LNCAP (cell line): ENCODE measurements at regions not wholly inside any gene's neighbourhood (a gene's known extent, or its start where the extent isn't known, plus 50 kb on each side); places are given as distances from the start of the nearest gene placed in this dataset.

Source experiments
- TF ChIP-seq, protein P1 (sequence below): fragments of 450-650 bp; IDR thresholded peaks from 2 replicates; pipeline ENCODE4 v1.5.1; 2017; ENCODE audit warnings: mild to moderate bottlenecking

DNA sequence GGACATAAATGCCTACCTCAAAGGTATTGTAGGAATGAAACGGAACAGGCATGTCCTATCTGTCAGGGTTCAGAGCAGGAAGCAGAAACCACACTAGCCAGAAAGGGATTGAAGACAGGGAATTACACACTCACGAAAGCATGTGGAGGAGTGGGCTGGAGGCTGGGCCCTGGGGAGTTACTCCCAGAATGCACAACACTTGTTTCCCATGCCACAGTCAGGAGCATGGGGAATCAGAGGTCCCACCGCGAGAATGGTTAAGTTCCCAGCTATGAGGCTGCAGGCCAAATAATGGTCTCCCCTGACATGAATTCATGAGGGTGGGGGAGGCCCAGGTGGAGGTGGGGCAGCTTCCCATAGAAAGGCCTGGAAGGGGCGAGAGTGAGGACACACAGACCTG lies 212.7 kb downstream of the HERPUD2 start:
- TF ChIP-seq, protein P1, sequence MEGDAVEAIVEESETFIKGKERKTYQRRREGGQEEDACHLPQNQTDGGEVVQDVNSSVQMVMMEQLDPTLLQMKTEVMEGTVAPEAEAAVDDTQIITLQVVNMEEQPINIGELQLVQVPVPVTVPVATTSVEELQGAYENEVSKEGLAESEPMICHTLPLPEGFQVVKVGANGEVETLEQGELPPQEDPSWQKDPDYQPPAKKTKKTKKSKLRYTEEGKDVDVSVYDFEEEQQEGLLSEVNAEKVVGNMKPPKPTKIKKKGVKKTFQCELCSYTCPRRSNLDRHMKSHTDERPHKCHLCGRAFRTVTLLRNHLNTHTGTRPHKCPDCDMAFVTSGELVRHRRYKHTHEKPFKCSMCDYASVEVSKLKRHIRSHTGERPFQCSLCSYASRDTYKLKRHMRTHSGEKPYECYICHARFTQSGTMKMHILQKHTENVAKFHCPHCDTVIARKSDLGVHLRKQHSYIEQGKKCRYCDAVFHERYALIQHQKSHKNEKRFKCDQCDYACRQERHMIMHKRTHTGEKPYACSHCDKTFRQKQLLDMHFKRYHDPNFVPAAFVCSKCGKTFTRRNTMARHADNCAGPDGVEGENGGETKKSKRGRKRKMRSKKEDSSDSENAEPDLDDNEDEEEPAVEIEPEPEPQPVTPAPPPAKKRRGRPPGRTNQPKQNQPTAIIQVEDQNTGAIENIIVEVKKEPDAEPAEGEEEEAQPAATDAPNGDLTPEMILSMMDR = no peak

DNA sequence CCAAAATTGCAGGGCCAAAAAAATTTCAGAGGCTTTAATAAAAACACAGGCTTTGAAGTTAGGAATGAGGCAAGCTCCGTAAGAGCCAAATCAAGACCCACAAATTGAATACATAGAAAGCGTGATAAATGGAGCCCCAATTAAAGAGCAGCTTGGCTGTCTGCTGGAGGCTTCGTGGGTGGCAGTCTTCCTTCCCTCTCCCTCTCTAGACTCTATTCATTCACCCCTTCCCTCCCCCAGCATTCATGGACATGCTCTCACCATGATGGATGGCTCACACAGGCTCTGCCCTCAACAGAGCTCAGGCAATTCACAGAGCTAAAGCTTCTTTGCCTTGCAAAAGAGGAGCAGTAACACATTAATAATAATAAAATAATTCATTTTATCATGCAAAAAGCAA lies 214.1 kb downstream of the HERPUD2 start:
- TF ChIP-seq, protein P1 = no peak

DNA sequence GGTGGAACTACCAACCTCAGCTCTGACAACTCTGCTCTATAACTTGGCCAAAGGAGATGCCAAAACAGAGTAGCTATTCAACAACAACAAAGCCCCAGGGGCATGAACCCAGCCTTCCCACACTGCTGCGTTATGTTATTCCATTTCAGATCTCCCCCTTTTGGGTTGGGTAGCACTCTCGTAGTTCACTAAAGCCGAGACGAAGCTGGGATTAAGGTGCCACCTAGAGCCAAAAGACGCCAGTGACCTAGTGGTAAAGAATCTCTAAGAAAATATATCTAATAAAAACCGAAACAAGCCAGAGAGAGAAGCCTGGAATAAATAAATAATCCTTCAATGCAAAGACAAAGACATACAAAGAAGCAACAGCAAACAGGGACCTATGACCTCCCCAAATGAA lies 217.3 kb downstream of the HERPUD2 start:
- TF ChIP-seq, protein P1 = no peak

DNA sequence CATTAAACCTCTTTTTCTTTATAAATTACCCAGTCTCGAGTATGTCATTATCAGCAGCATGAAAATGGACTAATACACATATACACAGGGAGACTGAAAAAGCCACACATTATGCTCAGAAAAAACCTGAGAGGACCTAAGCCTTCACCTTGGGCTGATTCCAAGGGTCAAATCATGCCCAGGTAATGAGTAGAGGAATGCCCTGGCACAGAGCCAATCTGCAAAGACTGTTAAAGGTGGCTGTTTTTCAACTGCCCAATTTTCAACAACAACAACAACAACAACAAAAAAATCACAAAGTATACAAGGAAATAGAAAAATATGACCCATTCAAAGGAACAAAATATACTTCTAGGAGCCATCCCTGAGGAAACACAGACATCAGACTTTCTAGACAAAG lies 220.2 kb upstream of the TBX20 start:
- TF ChIP-seq, protein P1 = no peak

DNA sequence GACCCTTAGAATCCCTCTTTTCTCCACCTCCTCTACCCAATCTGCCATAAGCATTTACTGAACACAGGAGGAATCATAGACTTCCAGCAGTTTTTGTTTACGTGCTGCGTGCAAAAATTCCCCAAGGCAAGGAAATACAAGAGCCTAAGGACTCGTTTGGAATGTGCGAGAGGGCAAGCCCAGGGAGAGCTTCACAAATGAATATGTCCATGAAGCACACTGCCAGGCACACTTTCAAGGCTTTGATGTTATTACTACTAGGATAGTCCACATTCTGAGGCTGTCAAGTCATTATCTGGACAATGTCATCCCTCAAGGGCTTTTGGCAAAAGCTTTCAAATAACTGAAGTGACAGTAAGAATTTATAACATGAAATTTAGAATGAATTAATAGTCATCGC lies 214.7 kb upstream of the TBX20 start:
- TF ChIP-seq, protein P1 = no peak

DNA sequence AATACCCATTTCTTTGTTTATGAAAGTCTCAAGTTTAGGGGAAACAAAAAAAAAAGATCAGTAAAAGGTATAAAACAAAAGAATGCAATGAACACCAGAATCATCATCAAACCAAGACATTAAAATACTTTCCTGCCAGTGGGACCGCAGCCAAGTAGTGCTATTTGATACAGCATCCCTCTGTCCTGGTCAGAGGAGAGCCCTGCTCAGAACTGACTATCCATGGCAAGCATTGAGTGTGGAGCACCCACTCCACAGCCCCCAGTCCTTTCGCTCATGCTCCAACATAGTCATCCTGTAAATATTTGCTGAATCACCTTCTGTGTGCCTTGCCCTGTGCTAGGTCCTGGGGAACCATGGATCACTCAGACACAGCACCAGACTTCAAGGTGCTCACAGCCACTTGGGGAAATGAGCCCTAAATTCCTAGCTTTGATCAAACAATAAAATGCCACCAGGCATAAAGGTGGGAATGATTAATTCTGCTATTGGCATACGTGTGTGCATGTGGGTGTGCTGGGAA lies 213.6 kb upstream of the TBX20 start:
- TF ChIP-seq, protein P1 = no peak

DNA sequence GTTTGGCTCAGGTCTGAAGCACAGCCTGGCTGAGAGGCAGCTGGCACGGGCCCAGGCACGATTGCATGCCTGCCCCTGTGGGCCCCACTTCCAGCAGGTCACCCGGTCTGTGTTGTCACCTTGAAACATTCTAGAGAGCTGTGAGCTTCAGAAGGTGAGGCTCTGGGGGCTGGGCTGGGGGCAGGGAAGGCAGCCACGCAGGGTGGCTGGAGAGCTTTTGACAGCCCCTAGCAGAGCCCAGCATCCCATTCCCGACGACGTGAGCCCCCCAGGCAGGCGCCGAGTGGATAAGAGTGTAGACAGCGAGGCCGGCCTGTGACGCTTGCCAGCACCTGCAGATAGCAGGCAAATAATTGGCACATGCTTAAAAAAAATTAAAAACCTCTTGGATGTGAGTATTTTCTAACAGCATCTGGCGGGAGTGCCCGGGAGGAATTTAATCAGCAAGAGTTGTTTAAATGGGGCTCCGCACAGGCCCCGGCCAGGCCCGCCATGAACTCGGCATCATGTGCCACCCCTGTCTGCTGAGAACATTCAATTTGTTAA lies 212.0 kb upstream of the TBX20 start:
- TF ChIP-seq, protein P1 = no peak

DNA sequence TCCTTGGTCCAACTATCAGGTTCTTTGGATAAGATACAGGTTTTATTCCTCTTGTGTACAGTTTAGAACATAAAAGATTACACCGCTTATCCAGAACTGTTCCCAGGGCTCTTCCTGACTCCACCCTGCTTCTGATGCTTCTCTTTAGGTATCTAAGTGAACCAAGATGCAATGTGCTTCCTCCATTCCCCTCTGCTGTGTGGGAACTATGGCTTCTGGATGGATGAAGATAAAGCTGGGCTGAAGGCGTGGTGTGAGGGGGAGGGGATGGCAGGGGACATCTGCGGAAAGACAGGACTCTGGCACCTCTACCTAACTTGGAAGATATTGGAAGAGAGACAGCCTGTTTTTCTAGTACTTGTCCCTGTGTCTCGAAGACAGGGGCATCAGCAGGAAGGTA lies 209.9 kb upstream of the TBX20 start:
- TF ChIP-seq, protein P1 = no peak
